HCT116 (cell line): ENCODE measurements at regions not wholly inside any gene's neighbourhood (a gene's known extent, or its start where the extent isn't known, plus 50 kb on each side); places are given as distances from the start of the nearest gene placed in this dataset.

ENCODE experiments used
- ATAC-seq: fragments of 200-7000 bp; cut with Tn5 transposase; 2 replicates; pipeline ENCODE4 v1.9.1; 2020; ENCODE audit warnings: mild to moderate bottlenecking, moderate library complexity
- BruUV-seq: library from RNA; stranded (reverse); fragments of 400-500 nt; replicated peaks from 2 replicates; lab custom pipeline; 2021; lab: Mats Ljungman, UMichigan
- CTCF ChIA-PET: fragments of 300-600 bp; sonication (Branson Sonifier 250); formaldehyde crosslinking; loops from one replicate; lab custom pipeline; 2021; ENCODE audit warnings: antibody characterized with exemption; lab: Charles Lee
- POLR2A ChIA-PET: fragments of 300-600, 350-600 bp; sonication (Branson Sonifier 250); formaldehyde crosslinking; loops from one replicate; lab custom pipeline; 2021; ENCODE audit warnings: antibody characterized with exemption; lab: Charles Lee
- RAD21 ChIA-PET, 2 experiments: fragments of 300-600 bp; sonication (Branson Sonifier 250); formaldehyde crosslinking; loops; one replicate each; lab custom pipeline; 2023; ENCODE audit warnings: low total read pairs in 2 of 2; ENCODE audit not compliant: uncharacterized antibody in 2 of 2, unreplicated experiment in 2 of 2, low non-redundant PET in 1 of 2; lab: Charles Lee
- DNase-seq: peaks from one replicate; pipeline ENCODE4 v3.0.0-alpha.2; 2010; ENCODE audit warnings: low read depth, low spot score
- H2AFZ ChIP-seq: fragments of 200-600 bp; shearing (Covaris generic), sonication (generic); 2 replicates; pipeline ENCODE4 v1.6.1; 2017; ENCODE audit warnings: low read depth, mixed run types, mixed read lengths, antibody characterized with exemption, low read length; ENCODE audit not compliant: poor library complexity, severe bottlenecking
- H3K27ac ChIP-seq: 2 replicates; pipeline ENCODE4 v1.5.1; 2012; ENCODE audit warnings: low read depth, low read length
- H3K27me3 ChIP-seq: fragments of 200-600 bp; sonication (generic); 2 replicates; pipeline ENCODE4 v1.6.1; 2016; ENCODE audit warnings: mixed run types, low read length, mixed read lengths; ENCODE audit not compliant: insufficient read depth
- H3K36me3 ChIP-seq, 2 experiments: fragments of 200-500 bp in 1 of 2; fragments of 200-600 bp in 1 of 2; sonication (Bioruptor generic) in 1 of 2; sonication (generic) in 1 of 2; 2 replicates each; pipeline versions ENCODE4 v1.5.1 to v1.6.1; 2014 to 2016; ENCODE audit warnings: low read length in 2 of 2, inconsistent platforms in 1 of 2, mixed read lengths in 1 of 2, mixed run types in 1 of 2; ENCODE audit not compliant: insufficient read depth in 2 of 2, control insufficient read depth in 1 of 2
- H3K4me1 ChIP-seq, 2 experiments: fragments of 200-600 bp in 1 of 2; sonication (generic) in 1 of 2; 2 replicates each; pipeline versions ENCODE4 v1.5.1 to v1.6.1; 2012 to 2017; ENCODE audit warnings: low read length in 2 of 2, inconsistent platforms in 1 of 2, mild to moderate bottlenecking in 1 of 2, mixed read lengths in 1 of 2, mixed run types in 1 of 2, moderate library complexity in 1 of 2; ENCODE audit not compliant: insufficient read depth in 2 of 2, control insufficient read depth in 1 of 2
- H3K4me2 ChIP-seq: fragments of 200-600 bp; sonication (generic); 2 replicates; pipeline ENCODE4 v1.6.1; 2017; ENCODE audit warnings: mixed run types, low read length, mixed read lengths
- H3K4me3 ChIP-seq, 2 experiments: fragments of 200-600 bp in 1 of 2; sonication (generic) in 1 of 2; replicated peaks in 1 of 2; 2 replicates each; pipeline ENCODE4 v1.5.1; 2011 to 2016; ENCODE audit warnings: low read length in 2 of 2, control low read depth in 1 of 2, low read depth in 1 of 2, mild to moderate bottlenecking in 1 of 2, mixed read lengths in 1 of 2, mixed run types in 1 of 2
- H3K79me2 ChIP-seq: fragments of 200-600 bp; sonication (generic); 2 replicates; pipeline ENCODE4 v1.6.1; 2017; ENCODE audit warnings: mild to moderate bottlenecking, mixed run types, low read length, moderate library complexity, mixed read lengths; ENCODE audit not compliant: insufficient read depth
- H3K9ac ChIP-seq: fragments of 200-600 bp; sonication (generic); 2 replicates; pipeline ENCODE4 v1.6.1; 2016; ENCODE audit warnings: low read length, mixed read lengths
- H3K9me2 ChIP-seq: fragments of 200-600 bp; sonication (generic), shearing (Covaris generic); 2 replicates; pipeline ENCODE4 v1.6.1; 2017; ENCODE audit warnings: mixed run types, mild to moderate bottlenecking, moderate library complexity; ENCODE audit not compliant: insufficient read depth
- H3K9me3 ChIP-seq, 2 experiments: fragments of 200-500 bp in 1 of 2; fragments of 200-600 bp in 1 of 2; sonication (Bioruptor generic) in 1 of 2; sonication (generic) in 1 of 2; 2 replicates each; pipeline ENCODE4 v1.6.1; 2014 to 2017; ENCODE audit warnings: low read length in 2 of 2, mixed read lengths in 2 of 2, inconsistent platforms in 1 of 2, low read depth in 1 of 2, mild to moderate bottlenecking in 1 of 2, mixed run types in 1 of 2, moderate library complexity in 1 of 2; ENCODE audit not compliant: control insufficient read depth in 1 of 2, insufficient read depth in 1 of 2
- H4K20me1 ChIP-seq: fragments of 200-600 bp; sonication (generic), shearing (Covaris generic); 2 replicates; pipeline ENCODE4 v1.6.1; 2017; ENCODE audit warnings: mixed run types, mild to moderate bottlenecking, moderate library complexity; ENCODE audit not compliant: insufficient read depth
- CBX3 ChIP-seq: IDR thresholded peaks from 2 replicates; pipeline ENCODE4 v1.6.1; 2012; ENCODE audit warnings: low read depth
- EGR1 ChIP-seq: IDR thresholded peaks from 2 replicates; pipeline ENCODE4 v1.6.1; 2012; ENCODE audit warnings: low read depth
- EZH2phosphoT487 ChIP-seq: fragments of 200-600 bp; IDR thresholded peaks from 2 replicates; pipeline ENCODE4 v1.6.1; 2018; ENCODE audit warnings: antibody characterized with exemption, borderline replicate concordance
- FOSL1 ChIP-seq: IDR thresholded peaks from 2 replicates; pipeline ENCODE4 v1.6.1; 2012; ENCODE audit warnings: low read depth
- POLR2A ChIP-seq: IDR thresholded peaks from 2 replicates; pipeline ENCODE4 v1.7.0; 2011; ENCODE audit warnings: borderline replicate concordance; ENCODE audit not compliant: insufficient read depth, insufficient read length; ENCODE audit errors: extremely low read depth
- POLR2AphosphoS5 ChIP-seq: IDR thresholded peaks from 2 replicates; pipeline ENCODE4 v1.6.1; 2011; ENCODE audit warnings: mild to moderate bottlenecking, low read depth, low read length, moderate library complexity
- RAD21 ChIP-seq: IDR thresholded peaks from 2 replicates; pipeline ENCODE4 v1.6.1; 2012; ENCODE audit warnings: low read depth, mild to moderate bottlenecking
- SIN3A ChIP-seq: IDR thresholded peaks from 2 replicates; pipeline ENCODE4 v1.6.1; 2012; ENCODE audit warnings: low read depth
- SP1 ChIP-seq: IDR thresholded peaks from 2 replicates; pipeline ENCODE4 v1.6.1; 2012; ENCODE audit warnings: low read depth
- TCF7L2 ChIP-seq: IDR thresholded peaks from 2 replicates; pipeline ENCODE4 v1.7.0; 2011; ENCODE audit warnings: borderline replicate concordance, inconsistent platforms; ENCODE audit not compliant: insufficient read depth, insufficient read length; ENCODE audit errors: extremely low read depth
- ZNF274 ChIP-seq: fragments of 200-500 bp; sonication (Bioruptor generic); IDR thresholded peaks from 2 replicates; pipeline ENCODE4 v1.6.1; 2014; ENCODE audit warnings: mild to moderate bottlenecking, low read depth, low read length, inconsistent platforms
- intact Hi-C: fragments of 100-400 bp; cut with micrococcal nuclease; formaldehyde crosslinking; loops from 2 replicates; pipeline ENCODE4 v1.10.0; 2022
- TF ChIP-seq, protein P1 (sequence below): IDR thresholded peaks from 2 replicates; pipeline ENCODE4 v1.6.1; 2012
- TF ChIP-seq, protein P2 (sequence below): IDR thresholded peaks from 2 replicates; pipeline ENCODE4 v1.6.1; 2012
- TF ChIP-seq, protein P3 (sequence below): IDR thresholded peaks from 2 replicates; pipeline ENCODE4 v1.6.1; 2011; ENCODE audit warnings: mild to moderate bottlenecking, low read length, moderate library complexity; ENCODE audit not compliant: insufficient replicate concordance; ENCODE audit errors: extremely low read depth
- TF ChIP-seq, protein P4 (sequence below), 3 experiments: fragments of 200-600 bp in 1 of 3; sonication (generic) in 1 of 3; IDR thresholded peaks in 2 of 3; conservative IDR thresholded peaks in 1 of 3; 2 replicates each; pipeline ENCODE4 v1.5.1; 2012 to 2017; ENCODE audit warnings: low read depth in 2 of 3, low read length in 2 of 3, antibody characterized with exemption in 1 of 3, borderline replicate concordance in 1 of 3, control low read depth in 1 of 3, mild to moderate bottlenecking in 1 of 3, mixed read lengths in 1 of 3, mixed run types in 1 of 3, moderate library complexity in 1 of 3; ENCODE audit not compliant: insufficient read depth in 1 of 3

DNA sequence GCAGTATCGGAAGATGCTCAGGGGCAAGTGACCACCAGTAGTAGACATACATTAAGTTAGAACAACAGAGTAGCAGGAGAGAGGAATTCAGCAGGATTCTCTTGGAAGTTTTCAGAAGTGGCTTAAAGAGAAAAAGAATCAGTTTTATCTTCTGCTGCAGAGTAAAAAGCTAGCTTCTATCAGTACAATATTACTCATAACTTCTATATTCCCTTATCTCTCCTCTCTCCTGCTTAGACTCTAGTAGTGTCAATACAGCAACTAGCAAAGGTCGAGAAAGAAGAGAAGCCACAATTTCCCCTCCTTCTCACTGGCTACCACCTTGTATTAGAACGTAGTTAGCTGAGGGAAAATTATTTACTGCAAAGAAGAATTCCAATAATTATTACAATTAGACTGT is 539.7 kb downstream of the DIPK2A start:
- intact Hi-C loops, result no loop called here
- RAD21 ChIA-PET, result no interaction called here
- H3K36me3 ChIP-seq, result no peaks in the 10 kb centered on the region
- no peaks in the 10 kb centered on the region for H3K9me3 ChIP-seq
- H3K9ac ChIP-seq, result no peak overlapping the region
- no peak overlapping the region for H2AFZ ChIP-seq
- TF ChIP-seq TCF7L2 (no peak), POLR2A (no peak), RAD21 (no peak), FOSL1 (no peak), POLR2AphosphoS5 (no peak), EZH2phosphoT487 (no peak), ZNF274 (no peak), SIN3A (no peak), EGR1 (no peak), SP1 (no peak), CBX3 (no peak)
- TF ChIP-seq, protein P1, sequence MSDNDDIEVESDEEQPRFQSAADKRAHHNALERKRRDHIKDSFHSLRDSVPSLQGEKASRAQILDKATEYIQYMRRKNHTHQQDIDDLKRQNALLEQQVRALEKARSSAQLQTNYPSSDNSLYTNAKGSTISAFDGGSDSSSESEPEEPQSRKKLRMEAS, result no peak
- TF ChIP-seq, protein P2, sequence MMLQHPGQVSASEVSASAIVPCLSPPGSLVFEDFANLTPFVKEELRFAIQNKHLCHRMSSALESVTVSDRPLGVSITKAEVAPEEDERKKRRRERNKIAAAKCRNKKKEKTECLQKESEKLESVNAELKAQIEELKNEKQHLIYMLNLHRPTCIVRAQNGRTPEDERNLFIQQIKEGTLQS, result no peak
- TF ChIP-seq, protein P3, sequence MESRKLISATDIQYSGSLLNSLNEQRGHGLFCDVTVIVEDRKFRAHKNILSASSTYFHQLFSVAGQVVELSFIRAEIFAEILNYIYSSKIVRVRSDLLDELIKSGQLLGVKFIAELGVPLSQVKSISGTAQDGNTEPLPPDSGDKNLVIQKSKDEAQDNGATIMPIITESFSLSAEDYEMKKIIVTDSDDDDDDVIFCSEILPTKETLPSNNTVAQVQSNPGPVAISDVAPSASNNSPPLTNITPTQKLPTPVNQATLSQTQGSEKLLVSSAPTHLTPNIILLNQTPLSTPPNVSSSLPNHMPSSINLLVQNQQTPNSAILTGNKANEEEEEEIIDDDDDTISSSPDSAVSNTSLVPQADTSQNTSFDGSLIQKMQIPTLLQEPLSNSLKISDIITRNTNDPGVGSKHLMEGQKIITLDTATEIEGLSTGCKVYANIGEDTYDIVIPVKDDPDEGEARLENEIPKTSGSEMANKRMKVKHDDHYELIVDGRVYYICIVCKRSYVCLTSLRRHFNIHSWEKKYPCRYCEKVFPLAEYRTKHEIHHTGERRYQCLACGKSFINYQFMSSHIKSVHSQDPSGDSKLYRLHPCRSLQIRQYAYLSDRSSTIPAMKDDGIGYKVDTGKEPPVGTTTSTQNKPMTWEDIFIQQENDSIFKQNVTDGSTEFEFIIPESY, result no peak
- TF ChIP-seq, protein P4, sequence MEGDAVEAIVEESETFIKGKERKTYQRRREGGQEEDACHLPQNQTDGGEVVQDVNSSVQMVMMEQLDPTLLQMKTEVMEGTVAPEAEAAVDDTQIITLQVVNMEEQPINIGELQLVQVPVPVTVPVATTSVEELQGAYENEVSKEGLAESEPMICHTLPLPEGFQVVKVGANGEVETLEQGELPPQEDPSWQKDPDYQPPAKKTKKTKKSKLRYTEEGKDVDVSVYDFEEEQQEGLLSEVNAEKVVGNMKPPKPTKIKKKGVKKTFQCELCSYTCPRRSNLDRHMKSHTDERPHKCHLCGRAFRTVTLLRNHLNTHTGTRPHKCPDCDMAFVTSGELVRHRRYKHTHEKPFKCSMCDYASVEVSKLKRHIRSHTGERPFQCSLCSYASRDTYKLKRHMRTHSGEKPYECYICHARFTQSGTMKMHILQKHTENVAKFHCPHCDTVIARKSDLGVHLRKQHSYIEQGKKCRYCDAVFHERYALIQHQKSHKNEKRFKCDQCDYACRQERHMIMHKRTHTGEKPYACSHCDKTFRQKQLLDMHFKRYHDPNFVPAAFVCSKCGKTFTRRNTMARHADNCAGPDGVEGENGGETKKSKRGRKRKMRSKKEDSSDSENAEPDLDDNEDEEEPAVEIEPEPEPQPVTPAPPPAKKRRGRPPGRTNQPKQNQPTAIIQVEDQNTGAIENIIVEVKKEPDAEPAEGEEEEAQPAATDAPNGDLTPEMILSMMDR (IDR thresholded peaks at IDR 0.05 in 2 of 3, conservative IDR thresholded peaks at IDR 0.05 in 1 of 3; ENCODE audit: borderline replicate concordance in 1 of 3, insufficient read depth in 1 of 3, low read depth in 2 of 3, low read length in 2 of 3), result no peak
- CTCF ChIA-PET, result no interaction called here
- no peaks in the 10 kb centered on the region for H3K9me2 ChIP-seq
- H3K27ac ChIP-seq, result no peak overlapping the region
- ATAC-seq, result no peak
- H3K4me3 ChIP-seq, result no peak overlapping the region
- H3K27me3 ChIP-seq, result no peaks in the 10 kb centered on the region
- H3K79me2 ChIP-seq, result no peaks in the 10 kb centered on the region
- DNase-seq, result no peak
- BruUV-seq, result no TSS peak
- no peak overlapping the region for H3K4me2 ChIP-seq
- POLR2A ChIA-PET, result no interaction called here
- H3K4me1 ChIP-seq, result no peaks in the 10 kb centered on the region
- H4K20me1 ChIP-seq, result no peaks in the 10 kb centered on the region
